ENCODE measurements at regions not wholly inside any gene's neighbourhood (a gene's known extent, or its start where the extent isn't known, plus 50 kb on each side); places are given as distances from the start of the nearest gene placed in this dataset.

- TF ChIP-seq CTCF (IDR thresholded peaks at IDR 0.05 in 8 of 11, conservative IDR thresholded peaks at IDR 0.05 in 3 of 11) (no peak), POLR2AphosphoS5 (IDR thresholded peaks at IDR 0.05) (no peak)
- H3K27ac ChIP-seq = no peak overlapping the region
- DNase-seq = no peak
- WGBS, 5 donors = 50 to 96% (median 85%) methylated on average over 1 to 2 of the region's 2 CpGs
- H3K36me3 ChIP-seq = no peaks in the 10 kb centered on the region
- H3K4me3 ChIP-seq = no peak overlapping the region
- H3K4me1 ChIP-seq = peaks cover 8 to 21% (median 15%) of the 10 kb centered on the region in 6 donors
- intact Hi-C loops (cut with DNase I; ENCODE audit: low total_unique reads) = no loop called here
- H3K27me3 ChIP-seq (replicated peaks in 1 of 7) = no peaks in the 10 kb centered on the region
- H3K9me3 ChIP-seq = no peaks in the 10 kb centered on the region
Observed at GRCh38 chr3:193836511-193836910, 243.5 kb downstream of the OPA1 start.

DNA sequence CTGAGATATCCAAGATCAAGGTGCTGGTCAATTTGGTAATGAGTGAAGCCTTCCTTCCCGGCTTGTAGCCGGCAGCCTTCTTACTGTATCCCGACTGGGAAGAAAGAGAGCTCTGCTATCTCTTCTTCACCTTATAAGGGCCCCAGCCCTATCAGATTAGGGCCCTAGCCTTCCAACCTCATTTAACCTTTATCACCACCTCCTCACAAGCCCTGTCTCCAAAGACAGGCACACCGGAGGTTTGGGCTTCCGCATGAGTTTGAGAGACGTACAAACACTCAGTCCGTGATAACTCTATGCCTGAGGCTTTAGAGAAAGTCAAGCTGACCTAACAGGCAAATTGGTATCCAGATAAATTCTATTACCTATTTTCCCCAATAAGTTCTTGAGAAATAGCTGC is 243.9 kb downstream of the OPA1 start:
- TF ChIP-seq POLR2A (IDR thresholded peaks at IDR 0.05) = no peak
- no peak for TF ChIP-seq POLR2AphosphoS5 (IDR thresholded peaks at IDR 0.05)
- no peak for TF ChIP-seq CTCF (IDR thresholded peaks at IDR 0.05 in 8 of 11, conservative IDR thresholded peaks at IDR 0.05 in 3 of 11)
- WGBS, 5 donors = 85 to 98% (median 94%) methylated on average over 7 of the region's 7 CpGs
- no peak for DNase-seq
- no peaks in the 10 kb centered on the region for H3K36me3 ChIP-seq
- H3K27me3 ChIP-seq (replicated peaks in 1 of 7) = no peaks in the 10 kb centered on the region
- H3K9me3 ChIP-seq = no peaks in the 10 kb centered on the region
- H3K27ac ChIP-seq = no peak overlapping the region
- peaks cover 4 to 21% (median 14%) of the 10 kb centered on the region in 6 donors for H3K4me1 ChIP-seq
- intact Hi-C loops (cut with DNase I; ENCODE audit: low total_unique reads) = no loop called here
- H3K4me3 ChIP-seq = no peak overlapping the region

DNA sequence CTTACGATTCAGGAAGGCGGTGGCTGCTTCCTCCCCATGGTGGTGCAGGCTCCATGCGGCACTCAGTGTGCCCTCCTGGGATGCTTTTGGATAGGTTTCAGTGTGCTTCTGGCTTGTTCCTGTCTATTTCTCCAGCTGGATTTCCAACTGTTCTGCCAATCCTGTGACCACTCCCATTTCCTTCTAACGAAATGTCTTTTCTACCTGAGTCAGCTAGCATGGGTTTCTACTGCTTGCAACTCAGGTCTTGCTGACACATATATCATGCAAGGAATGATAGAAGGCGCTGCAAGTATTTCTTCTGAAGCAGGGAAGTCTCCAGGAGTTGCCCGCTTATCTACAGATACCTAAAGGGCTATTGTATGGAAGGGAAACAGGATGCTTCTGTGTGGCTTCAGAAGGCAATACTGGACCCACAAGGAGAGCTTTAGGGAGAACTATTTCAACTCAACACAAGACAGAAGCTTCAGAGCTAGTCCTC is 244.4 kb downstream of the OPA1 start:
- Histone ChIP-seq H3K4me3 (no peak overlapping the region), H3K27me3 (replicated peaks in 1 of 7) (no peaks in the 10 kb centered on the region), H3K27ac (no peak overlapping the region), H3K4me1 (peaks cover 0 to 21% (median 13%) of the 10 kb centered on the region in 6 donors), H3K9me3 (no peaks in the 10 kb centered on the region), H3K36me3 (no peaks in the 10 kb centered on the region)
- intact Hi-C loops (cut with DNase I; ENCODE audit: low total_unique reads) = no loop called here
- no peak for DNase-seq
- TF ChIP-seq CTCF (IDR thresholded peaks at IDR 0.05 in 8 of 11, conservative IDR thresholded peaks at IDR 0.05 in 3 of 11) = no peak
- TF ChIP-seq POLR2A (IDR thresholded peaks at IDR 0.05) = no peak
- TF ChIP-seq POLR2AphosphoS5 (IDR thresholded peaks at IDR 0.05) = no peak
- WGBS, 5 donors = 82 to 92% (median 87%) methylated on average over 6 of the region's 6 CpGs

- 94 to 100% (median 96%) methylated on average over 2 of the region's 2 CpGs for WGBS, 5 donors
- DNase-seq = no peak
Observed at GRCh38 chr3:193840111-193840641, 247.2 kb downstream of the OPA1 start.

More at GRCh38 chr3:193840111-193840641, 247.2 kb downstream of the OPA1 start:
- Histone ChIP-seq H3K9me3 (no peaks in the 10 kb centered on the region), H3K4me3 (no peak overlapping the region), H3K36me3 (no peaks in the 10 kb centered on the region), H3K27me3 (replicated peaks in 1 of 7) (no peaks in the 10 kb centered on the region), H3K27ac (no peak overlapping the region), H3K4me1 (peaks cover 0 to 16% (median 10%) of the 10 kb centered on the region in 6 donors)
- intact Hi-C loops (cut with DNase I; ENCODE audit: low total_unique reads) = no loop called here
- TF ChIP-seq CTCF (IDR thresholded peaks at IDR 0.05 in 8 of 11, conservative IDR thresholded peaks at IDR 0.05 in 3 of 11) (no peak), POLR2AphosphoS5 (IDR thresholded peaks at IDR 0.05) (no peak), POLR2A (IDR thresholded peaks at IDR 0.05) (no peak)
